HG03108 (cell line): ENCODE measurements at regions not wholly inside any gene's neighbourhood (a gene's known extent, or its start where the extent isn't known, plus 50 kb on each side); places are given as distances from the start of the nearest gene placed in this dataset.
"Not testable (repeated sequence)": the region's sequence is repeated elsewhere in the genome, so short reads cannot be mapped to it uniquely, and the experiment has no call there.

Experiments
- ATAC-seq: cut with Tn5 transposase; IDR thresholded peaks from one replicate; pipeline ENCODE4 v1.9.1; 2021; ENCODE audit warnings: moderate library complexity; ENCODE audit not compliant: unreplicated experiment

- ATAC-seq, result no peak
Measured at GRCh38 chr9:36521148-36521547, 51.5 kb upstream of the MELK start.

- ATAC-seq, result no peak
Measured at GRCh38 chr9:36517131-36517530, 55.6 kb upstream of the MELK start.

GRCh38 chr9:36504156-36504555, 68.5 kb upstream of the MELK start:
- ATAC-seq, result no peak

GRCh38 chr9:36503172-36504088, 69.3 kb upstream of the MELK start:
- no peak for ATAC-seq

GRCh38 chr9:36501727-36502126, 71.0 kb upstream of the MELK start:
- no peak for ATAC-seq

- not testable (repeated sequence) for ATAC-seq
Measured at GRCh38 chr9:36500931-36501330, 71.8 kb upstream of the MELK start.

GRCh38 chr9:36499174-36499890, 73.4 kb upstream of the MELK start:
- ATAC-seq, result no peak

GRCh38 chr9:36493564-36493963, 79.1 kb upstream of the MELK start:
- not testable (repeated sequence) for ATAC-seq

- ATAC-seq, result no peak
Measured at GRCh38 chr9:36492865-36493264, 79.8 kb upstream of the MELK start.

- no peak for ATAC-seq
Measured at GRCh38 chr9:36489453-36489852, 83.2 kb upstream of the MELK start.

GRCh38 chr9:36488389-36488756, 84.3 kb upstream of the MELK start:
- no peak for ATAC-seq

- peak; percentile 78 for ATAC-seq
Measured at GRCh38 chr9:36487482-36488388, 85.0 kb upstream of the MELK start.

- peak; percentile 44 for ATAC-seq
Measured at GRCh38 chr9:36486933-36487481, 85.7 kb upstream of the MELK start.

GRCh38 chr9:36486329-36486932, 86.3 kb upstream of the MELK start:
- ATAC-seq, result no peak

GRCh38 chr9:36485647-36486328, 85.7 kb upstream of the RNF38 start:
- ATAC-seq, result no peak

GRCh38 chr9:36484124-36484523, 84.1 kb upstream of the RNF38 start:
- ATAC-seq, result no peak

- no peak for ATAC-seq
Measured at GRCh38 chr9:36479101-36479500, 79.0 kb upstream of the RNF38 start.

- no peak for ATAC-seq
Measured at GRCh38 chr9:36471359-36471758, 71.3 kb upstream of the RNF38 start.

- ATAC-seq, result peak; percentile 91
Measured at GRCh38 chr9:36470643-36471290, 70.7 kb upstream of the RNF38 start.
